ENCODE measurements at regions not wholly inside any gene's neighbourhood (a gene's known extent, or its start where the extent isn't known, plus 50 kb on each side); places are given as distances from the start of the nearest gene placed in this dataset.

GRCh38 chr4:124304941-124305340 is 407.6 kb downstream of the ANKRD50 start:
- TF ChIP-seq CTCF (conservative IDR thresholded peaks at IDR 0.05; ENCODE audit: low read depth, low read length) = no peak
- H3K4me2 ChIP-seq = no peak overlapping the region
- no peak overlapping the region for H3K4me3 ChIP-seq (IDR thresholded peaks at IDR 0.05; ENCODE audit: insufficient read depth, low read depth, low read length)
- H3K9ac ChIP-seq = no peak overlapping the region
- H3K27me3 ChIP-seq (ENCODE audit: insufficient read depth, low read depth) = no peaks in the 10 kb centered on the region
- no peaks in the 10 kb centered on the region for H4K20me1 ChIP-seq (ENCODE audit: insufficient read depth)
- no peaks in the 10 kb centered on the region for H3K79me2 ChIP-seq (ENCODE audit: insufficient read depth, low read depth)
- no peaks in the 10 kb centered on the region for H3K36me3 ChIP-seq (ENCODE audit: insufficient read depth)
- no peak overlapping the region for H2AFZ ChIP-seq (ENCODE audit: low read depth)
- no peaks in the 10 kb centered on the region for H3K4me1 ChIP-seq (ENCODE audit: low read depth, poor library complexity, severe bottlenecking)
- H3K27ac ChIP-seq = no peak overlapping the region

DNA sequence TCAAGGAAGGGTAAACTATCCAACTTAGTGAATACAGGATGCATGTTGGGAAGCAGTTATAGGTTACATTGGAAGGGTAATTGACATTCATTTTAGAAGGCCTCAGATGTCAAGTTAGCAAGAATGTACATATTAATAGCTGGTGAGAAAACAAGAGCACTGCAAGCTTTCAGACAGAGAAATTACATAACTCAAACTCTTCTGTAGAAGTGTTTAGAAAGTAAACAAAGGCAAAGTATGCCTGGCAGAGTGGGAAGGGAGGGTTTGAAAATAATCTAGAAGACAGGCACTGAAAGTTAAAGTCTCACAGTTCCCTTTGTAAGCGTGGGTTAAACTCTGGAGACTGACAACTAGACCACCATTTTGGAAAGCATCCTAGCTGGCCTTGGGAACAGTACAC is 406.2 kb downstream of the ANKRD50 start:
- no peaks in the 10 kb centered on the region for H3K36me3 ChIP-seq (ENCODE audit: insufficient read depth)
- H3K27ac ChIP-seq = no peak overlapping the region
- H2AFZ ChIP-seq (ENCODE audit: low read depth) = no peak overlapping the region
- H3K9ac ChIP-seq = no peak overlapping the region
- H3K27me3 ChIP-seq (ENCODE audit: insufficient read depth, low read depth) = no peaks in the 10 kb centered on the region
- H3K4me1 ChIP-seq (ENCODE audit: low read depth, poor library complexity, severe bottlenecking) = no peaks in the 10 kb centered on the region
- no peaks in the 10 kb centered on the region for H4K20me1 ChIP-seq (ENCODE audit: insufficient read depth)
- no peak for TF ChIP-seq CTCF (conservative IDR thresholded peaks at IDR 0.05; ENCODE audit: low read depth, low read length)
- no peaks in the 10 kb centered on the region for H3K79me2 ChIP-seq (ENCODE audit: insufficient read depth, low read depth)
- H3K4me2 ChIP-seq = no peak overlapping the region
- H3K4me3 ChIP-seq (IDR thresholded peaks at IDR 0.05; ENCODE audit: insufficient read depth, low read depth, low read length) = no peak overlapping the region

GRCh38 chr4:124307143-124307542 is 405.4 kb downstream of the ANKRD50 start:
- Histone ChIP-seq H2AFZ (ENCODE audit: low read depth) (no peak overlapping the region), H3K27ac (no peak overlapping the region), H3K4me3 (IDR thresholded peaks at IDR 0.05; ENCODE audit: insufficient read depth, low read depth, low read length) (no peak overlapping the region), H3K36me3 (ENCODE audit: insufficient read depth) (no peaks in the 10 kb centered on the region), H3K4me1 (ENCODE audit: low read depth, poor library complexity, severe bottlenecking) (no peaks in the 10 kb centered on the region), H4K20me1 (ENCODE audit: insufficient read depth) (no peaks in the 10 kb centered on the region), H3K9ac (no peak overlapping the region), H3K4me2 (no peak overlapping the region), H3K79me2 (ENCODE audit: insufficient read depth, low read depth) (no peaks in the 10 kb centered on the region), H3K27me3 (ENCODE audit: insufficient read depth, low read depth) (no peaks in the 10 kb centered on the region)
- no peak for TF ChIP-seq CTCF (conservative IDR thresholded peaks at IDR 0.05; ENCODE audit: low read depth, low read length)

DNA sequence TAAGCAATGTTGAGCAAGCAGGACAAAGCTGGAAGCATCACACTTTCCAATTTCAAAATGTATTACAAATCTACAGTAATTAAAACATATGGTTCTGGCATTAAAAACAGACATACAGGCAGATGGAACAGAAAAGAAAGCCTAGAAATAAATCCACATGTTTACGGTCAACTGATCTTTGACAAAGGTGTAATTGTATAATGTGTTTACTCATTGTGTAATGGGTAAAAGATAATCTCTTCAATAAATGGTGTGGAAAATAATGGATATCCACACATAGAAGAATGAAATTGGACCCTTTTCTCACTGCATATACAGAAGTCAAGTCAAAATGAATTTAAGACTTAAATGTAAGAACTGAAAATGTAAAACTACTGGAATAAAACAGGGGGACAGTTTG is 394.2 kb downstream of the ANKRD50 start:
- TF ChIP-seq CTCF (conservative IDR thresholded peaks at IDR 0.05; ENCODE audit: low read depth, low read length) = no peak
- no peak overlapping the region for H3K4me2 ChIP-seq

DNA sequence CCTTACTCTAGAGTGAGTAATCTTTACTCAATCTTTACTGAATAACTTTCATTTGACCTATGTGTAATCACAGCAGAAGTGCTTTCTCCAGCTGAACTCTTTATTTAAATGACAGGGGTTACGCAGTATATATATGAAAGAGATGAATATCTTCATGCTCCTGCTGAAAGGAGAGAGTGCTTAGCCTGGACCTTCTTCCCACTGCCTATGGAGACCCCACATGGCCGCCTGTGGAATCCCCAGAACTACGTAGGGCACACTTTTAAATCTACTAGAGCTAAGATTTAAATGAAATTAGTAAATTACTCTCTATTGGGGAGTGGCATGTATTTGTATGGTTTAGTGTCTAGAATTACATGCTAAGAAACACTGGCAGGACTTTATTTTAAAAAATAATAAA is 391.2 kb downstream of the ANKRD50 start:
- H3K9ac ChIP-seq = no peak overlapping the region
- H2AFZ ChIP-seq (ENCODE audit: low read depth) = no peak overlapping the region
- H3K4me1 ChIP-seq (ENCODE audit: low read depth, poor library complexity, severe bottlenecking) = no peaks in the 10 kb centered on the region
- H3K4me3 ChIP-seq (IDR thresholded peaks at IDR 0.05; ENCODE audit: insufficient read depth, low read depth, low read length) = no peak overlapping the region
- no peaks in the 10 kb centered on the region for H3K79me2 ChIP-seq (ENCODE audit: insufficient read depth, low read depth)
- no peak overlapping the region for H3K27ac ChIP-seq
- no peak for TF ChIP-seq CTCF (conservative IDR thresholded peaks at IDR 0.05; ENCODE audit: low read depth, low read length)
- H3K36me3 ChIP-seq (ENCODE audit: insufficient read depth) = no peaks in the 10 kb centered on the region
- no peak overlapping the region for H3K4me2 ChIP-seq
- H4K20me1 ChIP-seq (ENCODE audit: insufficient read depth) = no peaks in the 10 kb centered on the region
- no peaks in the 10 kb centered on the region for H3K27me3 ChIP-seq (ENCODE audit: insufficient read depth, low read depth)

More for the DNA sequence above, 394.2 kb downstream of the ANKRD50 start:
- H3K9ac ChIP-seq = no peak overlapping the region
- H4K20me1 ChIP-seq (ENCODE audit: insufficient read depth) = no peaks in the 10 kb centered on the region
- no peaks in the 10 kb centered on the region for H3K27me3 ChIP-seq (ENCODE audit: insufficient read depth, low read depth)
- H2AFZ ChIP-seq (ENCODE audit: low read depth) = no peak overlapping the region
- H3K4me3 ChIP-seq (IDR thresholded peaks at IDR 0.05; ENCODE audit: insufficient read depth, low read depth, low read length) = no peak overlapping the region
- H3K36me3 ChIP-seq (ENCODE audit: insufficient read depth) = no peaks in the 10 kb centered on the region
- H3K79me2 ChIP-seq (ENCODE audit: insufficient read depth, low read depth) = no peaks in the 10 kb centered on the region
- H3K27ac ChIP-seq = no peak overlapping the region
- H3K4me1 ChIP-seq (ENCODE audit: low read depth, poor library complexity, severe bottlenecking) = no peaks in the 10 kb centered on the region

All from KMS-11 (cell line).